GM12878 (cell line): ENCODE measurements at regions not wholly inside any gene's neighbourhood (a gene's known extent, or its start where the extent isn't known, plus 50 kb on each side); places are given as distances from the start of the nearest gene placed in this dataset.

Experiments
- ATAC-seq: fragments of 200-7000 bp; cut with Tn5 transposase; 3 replicates; pipeline ENCODE4 v1.9.1; 2020; ENCODE audit warnings: mild to moderate bottlenecking, moderate library complexity
- BruUV-seq: library from RNA; stranded (reverse); fragments of 400-500 nt; replicated peaks from 2 replicates; lab custom pipeline; 2021; lab: Mats Ljungman, UMichigan
- CTCF ChIA-PET: fragments of 300-600 bp; sonication (Branson Sonifier 250); formaldehyde crosslinking; extraction: SDS; loops from one replicate; lab custom pipeline; 2021; ENCODE audit warnings: inconsistent platforms; lab: Yijun Ruan, JAX
- POLR2A ChIA-PET: fragments of 350-600 bp; formaldehyde crosslinking; extraction: SDS; loops from one replicate; lab custom pipeline; 2021; ENCODE audit warnings: inconsistent platforms; lab: Charles Lee
- RAD21 ChIA-PET: fragments of 300-600 bp; sonication (Branson Sonifier 250); formaldehyde crosslinking; loops from one replicate; lab custom pipeline; 2023; ENCODE audit warnings: antibody characterized with exemption; ENCODE audit not compliant: unreplicated experiment; lab: Charles Lee
- SMC1A ChIA-PET: fragments of 300-600 bp; sonication (Branson Sonifier 250); formaldehyde crosslinking; loops from one replicate; lab custom pipeline; 2023; ENCODE audit not compliant: unreplicated experiment, uncharacterized antibody; lab: Charles Lee
- DNase-seq: peaks from one replicate; pipeline ENCODE4 v3.0.0-alpha.2; 2011; ENCODE audit warnings: low read depth, low spot score
- FAIRE-seq: peaks from 3 replicates; lab custom pipeline; 2011; peaks lifted over from hg19 to GRCh38; lab: Jason Lieb, UNC
- H2AFZ ChIP-seq: 2 replicates; pipeline ENCODE4 v1.6.0; 2011; ENCODE audit warnings: low read depth, low read length, control low read depth; ENCODE audit not compliant: control insufficient read depth
- H3K27ac ChIP-seq: 2 replicates; pipeline ENCODE4 v1.5.1; 2011; ENCODE audit warnings: control low read depth; ENCODE audit not compliant: control insufficient read depth, insufficient read depth
- H3K27me3 ChIP-seq, 2 experiments: replicated peaks in 1 of 2; 2 replicates each; pipeline versions ENCODE4 v1.6.0 to v1.6.1; 2011; ENCODE audit warnings: low read length in 1 of 2; ENCODE audit not compliant: control insufficient read depth in 2 of 2, insufficient read depth in 2 of 2
- H3K36me3 ChIP-seq, 2 experiments: 2 replicates each; pipeline ENCODE4 v1.5.1; 2011; ENCODE audit warnings: low read length in 1 of 2; ENCODE audit not compliant: control insufficient read depth in 2 of 2, insufficient read depth in 2 of 2
- H3K4me1 ChIP-seq: 2 replicates; pipeline ENCODE4 v1.6.1; 2011; ENCODE audit warnings: mild to moderate bottlenecking, low read length, moderate library complexity, mixed read lengths; ENCODE audit not compliant: control insufficient read depth, insufficient read depth
- H3K4me2 ChIP-seq: 2 replicates; pipeline ENCODE4 v1.6.0; 2011; ENCODE audit warnings: control low read depth; ENCODE audit not compliant: control insufficient read depth, insufficient read depth
- H3K4me3 ChIP-seq: fragments of 200-600 bp; sonication (generic); 2 replicates; pipeline ENCODE4 v1.5.1; 2016
- H3K79me2 ChIP-seq: 2 replicates; pipeline ENCODE4 v1.6.0; 2011; ENCODE audit warnings: low read length; ENCODE audit not compliant: control insufficient read depth, insufficient read depth
- H3K9ac ChIP-seq: 2 replicates; pipeline ENCODE4 v1.8.0; 2011; ENCODE audit warnings: low read length, control low read depth, mixed read lengths; ENCODE audit not compliant: control insufficient read depth, insufficient read depth
- H3K9me3 ChIP-seq: replicated peaks from 3 replicates; pipeline ENCODE4 v1.5.1; 2011; ENCODE audit warnings: mild to moderate bottlenecking, low read length; ENCODE audit not compliant: control insufficient read depth, insufficient read depth
- H4K20me1 ChIP-seq: 2 replicates; pipeline ENCODE4 v1.6.0; 2011; ENCODE audit not compliant: control insufficient read depth, insufficient read depth
- ATF7 ChIP-seq: fragments of 450-650 bp; IDR thresholded peaks from 2 replicates; pipeline ENCODE4 v1.6.1; 2016; ENCODE audit warnings: low read depth, mild to moderate bottlenecking
- DPF2 ChIP-seq: fragments of 450-650 bp; IDR thresholded peaks from 2 replicates; pipeline ENCODE4 v1.6.1; 2017; ENCODE audit warnings: mild to moderate bottlenecking
- E2F4 ChIP-seq: IDR thresholded peaks from 2 replicates; pipeline ENCODE4 v1.6.1; 2012; ENCODE audit warnings: low read depth, low read length, improper control_type of control experiment
- MAX ChIP-seq: IDR thresholded peaks from 2 replicates; pipeline ENCODE4 v1.6.1; 2012; ENCODE audit warnings: low read depth, low read length, improper control_type of control experiment
- MYC ChIP-seq: IDR thresholded peaks from 2 replicates; pipeline ENCODE4 v1.6.1; 2011; ENCODE audit warnings: mild to moderate bottlenecking, low read length, moderate library complexity, inconsistent platforms; ENCODE audit not compliant: insufficient read depth, insufficient replicate concordance, insufficient read length, severe bottlenecking
- NRF1 ChIP-seq: conservative IDR thresholded peaks from 2 replicates; pipeline ENCODE4 v1.6.1; 2011; ENCODE audit warnings: mild to moderate bottlenecking, low read depth, low read length, improper control_type of control experiment
- TCF3 ChIP-seq: IDR thresholded peaks from 2 replicates; pipeline ENCODE4 v1.6.1; 2012; ENCODE audit warnings: low read depth, mild to moderate bottlenecking, low read length, borderline replicate concordance; ENCODE audit not compliant: insufficient read depth
- USF1 ChIP-seq: IDR thresholded peaks from 2 replicates; pipeline ENCODE4 v1.6.1; 2011; ENCODE audit warnings: borderline replicate concordance, low read depth, mild to moderate bottlenecking, moderate library complexity, mixed read lengths, low read length; ENCODE audit not compliant: insufficient read depth; ENCODE audit errors: extremely low read length
- ZNF217 ChIP-seq: fragments of 450-650 bp; IDR thresholded peaks from 2 replicates; pipeline ENCODE4 v1.6.1; 2017; ENCODE audit warnings: antibody characterized with exemption, mild to moderate bottlenecking
- WGBS: methylation state at CpG from one replicate; pipeline ENCODE4 v1.1.6; 2016; ENCODE audit warnings: low lambda C conversion rate; ENCODE audit not compliant: insufficient replicate concordance, insufficient coverage; ENCODE audit errors: missing lambda C conversion rate; 5-methylcytosine and 5-hydroxymethylcytosine counted together
- in situ Hi-C: fragments of 300-500 bp; cut with MboI; formaldehyde crosslinking; loops from 9 replicates; pipeline ENCODE4 v1.14.3; 2018; ENCODE audit warnings: mixed read lengths
- intact Hi-C: fragments of 100-400 bp; cut with micrococcal nuclease; formaldehyde crosslinking; loops from one replicate; pipeline ENCODE4 v1.14.2; 2022; ENCODE audit not compliant: unreplicated experiment

- H2AFZ ChIP-seq, result no peak overlapping the region
- H3K27me3 ChIP-seq, result no peaks in the 10 kb centered on the region
- intact Hi-C loops, result no loop called here
- ChIA-PET CTCF (no interaction called here), POLR2A (interaction anchor here (0.6 kb wide), 1 partner anchor 9 kb away, joined by 6 read pairs; no protein-coding TSS in a partner anchor)
- H3K4me1 ChIP-seq, result peaks cover 28% of the 10 kb centered on the region
- BruUV-seq, result no TSS peak
- no peak for TF ChIP-seq ATF7
- no peak for TF ChIP-seq E2F4
- TF ChIP-seq DPF2, result no peak
- TF ChIP-seq MYC, result no peak
- TF ChIP-seq USF1, result no peak
- no peak for TF ChIP-seq TCF3
- TF ChIP-seq MAX, result no peak
- no peak for TF ChIP-seq ZNF217
- no peak for TF ChIP-seq NRF1
- TF ChIP-seq, all 136 proteins: peak for 0
- Histone ChIP-seq H3K36me3 (peaks cover 0 to 2% of the 10 kb centered on the region in 2 experiments; a peak in 1 of 4 replicates), H3K79me2 (peaks cover 2% of the 10 kb centered on the region), H3K27ac (no peak overlapping the region), H3K4me2 (no peak overlapping the region), H3K9me3 (no peaks in the 10 kb centered on the region; the same call in 2 of the 3 replicates), H4K20me1 (no peaks in the 10 kb centered on the region), H3K9ac (no peak overlapping the region), H3K4me3 (no peak overlapping the region)
- in situ Hi-C loops, result no loop called here
- FAIRE-seq (no peak), DNase-seq (no peak), ATAC-seq (no peak)
- SMC1A ChIA-PET, result interaction anchor here (0.7 to 1.8 kb wide), 2 partner anchors 10 to 239 kb away, joined by 3 to 5 read pairs; no protein-coding TSS in a partner anchor
- RAD21 ChIA-PET, result no interaction called here
- WGBS, result 86% methylated on average over 6 of the region's 6 CpGs
Observed at GRCh38 chr2:12068796-12069538, 322.5 kb downstream of the LPIN1 start.
